SK-N-SH (cell line): ENCODE measurements at regions not wholly inside any gene's neighbourhood (a gene's known extent, or its start where the extent isn't known, plus 50 kb on each side); places are given as distances from the start of the nearest gene placed in this dataset.

Experiments used
- CTCF ChIA-PET: fragments of 300-600, 350-600 bp; formaldehyde crosslinking; extraction: SDS; loops from one replicate; lab custom pipeline; 2021; lab: Yijun Ruan, JAX
- POLR2A ChIA-PET: fragments of 350-600 bp; sonication (Branson Sonifier 250); formaldehyde crosslinking; extraction: SDS; loops from one replicate; lab custom pipeline; 2020; ENCODE audit warnings: antibody characterized with exemption, inconsistent platforms; lab: Yijun Ruan, JAX
- DNase-seq: peaks from one replicate; pipeline ENCODE4 v3.0.0; 2012
- H2AFZ ChIP-seq: fragments of 200-600 bp; sonication (generic); 2 replicates; pipeline ENCODE4 v1.8.1; 2016; ENCODE audit warnings: antibody characterized with exemption, mild to moderate bottlenecking, low read depth
- H3F3A ChIP-seq: fragments of 200-600 bp; sonication (generic); replicated peaks from 2 replicates; pipeline ENCODE3; 2016; ENCODE audit warnings: antibody characterized with exemption, mild to moderate bottlenecking; ENCODE audit not compliant: insufficient read depth
- H3K27ac ChIP-seq, 2 experiments: fragments of 200-500 bp in 1 of 2; fragments of 200-600 bp in 1 of 2; sonication (Bioruptor generic) in 1 of 2; sonication (generic), shearing (Covaris generic) in 1 of 2; 2 replicates each; pipeline versions ENCODE4 v1.5.1 to v1.6.1; 2014 to 2016; ENCODE audit warnings: low read depth in 2 of 2, inconsistent platforms in 1 of 2, low read length in 1 of 2, mild to moderate bottlenecking in 1 of 2, mixed read lengths in 1 of 2
- H3K27me3 ChIP-seq: fragments of 200-600 bp; sonication (generic), shearing (Covaris generic); 2 replicates; pipeline ENCODE4 v1.6.1; 2016; ENCODE audit warnings: mixed run types; ENCODE audit not compliant: insufficient read depth
- H3K36me3 ChIP-seq, 2 experiments: fragments of 200-500 bp in 1 of 2; fragments of 200-600 bp in 1 of 2; sonication (Bioruptor generic) in 1 of 2; sonication (generic) in 1 of 2; replicated peaks in 1 of 2; 2 replicates each; pipeline versions ENCODE3 to v1.5.1; 2014 to 2016; ENCODE audit warnings: low read length in 1 of 2, mild to moderate bottlenecking in 1 of 2; ENCODE audit not compliant: insufficient read depth in 2 of 2, control insufficient read depth in 1 of 2
- H3K4me1 ChIP-seq, 2 experiments: fragments of 200-500 bp in 1 of 2; fragments of 200-600 bp in 1 of 2; sonication (Bioruptor generic) in 1 of 2; sonication (generic), shearing (Covaris generic) in 1 of 2; 2 replicates each; pipeline versions ENCODE4 v1.5.1 to v1.6.1; 2014 to 2016; ENCODE audit warnings: low read depth in 1 of 2, low read length in 1 of 2, mixed run types in 1 of 2; ENCODE audit not compliant: insufficient read depth in 2 of 2, control insufficient read depth in 1 of 2
- H3K4me2 ChIP-seq: fragments of 200-600 bp; sonication (generic), shearing (Covaris generic); 2 replicates; pipeline ENCODE4 v1.6.1; 2017; ENCODE audit warnings: mixed run types
- H3K4me3 ChIP-seq, 2 experiments: fragments of 200-500 bp in 1 of 2; fragments of 200-600 bp in 1 of 2; sonication (Bioruptor generic) in 1 of 2; sonication (generic), shearing (Covaris generic) in 1 of 2; 2 replicates each; pipeline versions ENCODE4 v1.5.1 to v1.8.1; 2014 to 2016; ENCODE audit warnings: low read depth in 2 of 2, inconsistent platforms in 1 of 2, low read length in 1 of 2, mild to moderate bottlenecking in 1 of 2, mixed read lengths in 1 of 2, moderate library complexity in 1 of 2
- H3K79me2 ChIP-seq: fragments of 200-600 bp; sonication (generic); 2 replicates; pipeline ENCODE4 v1.8.1; 2017; ENCODE audit warnings: mild to moderate bottlenecking; ENCODE audit not compliant: insufficient read depth
- H3K9ac ChIP-seq: fragments of 200-600 bp; sonication (generic); 2 replicates; pipeline ENCODE4 v1.6.1; 2017; ENCODE audit warnings: mixed run types
- H3K9me2 ChIP-seq: fragments of 200-600 bp; sonication (generic); 2 replicates; pipeline ENCODE4 v1.6.1; 2017; ENCODE audit warnings: mixed run types
- H3K9me3 ChIP-seq: fragments of 200-600 bp; sonication (generic); 2 replicates; pipeline ENCODE4 v1.6.1; 2017; ENCODE audit warnings: mixed run types, mild to moderate bottlenecking, moderate library complexity
- H4K20me1 ChIP-seq: fragments of 200-600 bp; sonication (generic); 2 replicates; pipeline ENCODE4 v1.6.1; 2017; ENCODE audit warnings: mild to moderate bottlenecking, mixed run types; ENCODE audit not compliant: insufficient read depth
- GABPA ChIP-seq: IDR thresholded peaks from 2 replicates; pipeline ENCODE4 v1.4.0; 2012; ENCODE audit warnings: low read depth, mild to moderate bottlenecking
- GATA2 ChIP-seq: sonication (generic); formaldehyde crosslinking; IDR thresholded peaks from 2 replicates; pipeline ENCODE4 v1.5.0; 2020; ENCODE audit warnings: mild to moderate bottlenecking, missing genetic modification reagents
- IRF3 ChIP-seq: fragments of 150-350 bp; IDR thresholded peaks from 2 replicates; pipeline ENCODE4 v1.6.1; 2016; ENCODE audit warnings: mild to moderate bottlenecking, low read depth, low read length
- MAX ChIP-seq: IDR thresholded peaks from 2 replicates; pipeline ENCODE4 v1.4.0; 2012; ENCODE audit warnings: low read depth
- MXI1 ChIP-seq: IDR thresholded peaks from 2 replicates; pipeline ENCODE4 v1.6.1; 2012; ENCODE audit warnings: mild to moderate bottlenecking, low read depth, low read length, improper control_type of control experiment
- NFIC ChIP-seq: IDR thresholded peaks from 2 replicates; pipeline ENCODE4 v1.4.0; 2012; ENCODE audit warnings: borderline replicate concordance
- POLR2AphosphoS5 ChIP-seq: IDR thresholded peaks from 2 replicates; pipeline ENCODE4 v1.6.1; 2012; ENCODE audit warnings: low read depth, low read length
- RAD21 ChIP-seq: IDR thresholded peaks from 2 replicates; pipeline ENCODE4 v1.6.1; 2012; ENCODE audit warnings: mild to moderate bottlenecking, low read length
- REST ChIP-seq: IDR thresholded peaks from 2 replicates; pipeline ENCODE4 v1.6.1; 2012; ENCODE audit warnings: mild to moderate bottlenecking, low read depth, low read length, moderate library complexity
- RFX5 ChIP-seq: IDR thresholded peaks from 2 replicates; pipeline ENCODE4 v1.6.1; 2012; ENCODE audit warnings: mild to moderate bottlenecking, improper control_type of control experiment, low read length
- RXRA ChIP-seq: IDR thresholded peaks from 2 replicates; pipeline ENCODE4 v1.4.0; 2012; ENCODE audit warnings: low read depth, mild to moderate bottlenecking, borderline replicate concordance
- SIN3A ChIP-seq: IDR thresholded peaks from 2 replicates; pipeline ENCODE4 v1.6.1; 2012; ENCODE audit warnings: low read depth, mild to moderate bottlenecking, low read length, moderate library complexity, borderline replicate concordance
- TEAD4 ChIP-seq: IDR thresholded peaks from 2 replicates; pipeline ENCODE4 v1.4.0; 2012; ENCODE audit warnings: mild to moderate bottlenecking, borderline replicate concordance; ENCODE audit not compliant: insufficient read depth
- ZBTB33 ChIP-seq: IDR thresholded peaks from 2 replicates; pipeline ENCODE4 v1.4.0; 2012; ENCODE audit warnings: low read depth, borderline replicate concordance
- WGBS: methylation state at CpG from one replicate; pipeline ENCODE4 v1.1.6; 2017; ENCODE audit warnings: low lambda C conversion rate; 5-methylcytosine and 5-hydroxymethylcytosine counted together

GRCh38 chr2:177080746-177081284 lies 131.8 kb upstream of the HNRNPA3 start (continued):
- no peak for TF ChIP-seq ZBTB33
- no peak for TF ChIP-seq TEAD4
- no peak for TF ChIP-seq RAD21
- TF ChIP-seq SIN3A, result no peak
- no peak for TF ChIP-seq RFX5

GRCh38 chr2:177084607-177085006 lies 128.0 kb upstream of the HNRNPA3 start:
- no peaks in the 10 kb centered on the region for H3K36me3 ChIP-seq
- no peaks in the 10 kb centered on the region for H4K20me1 ChIP-seq
- no peaks in the 10 kb centered on the region for H3F3A ChIP-seq
- no peak overlapping the region for H3K4me3 ChIP-seq
- TF ChIP-seq REST (no peak), RXRA (no peak), NFIC (no peak), MXI1 (no peak), MAX (no peak), GATA2 (CRISPR knock-in tag) (no peak), ZBTB33 (no peak), TEAD4 (no peak), IRF3 (no peak), GABPA (no peak), POLR2AphosphoS5 (no peak)
- ChIA-PET CTCF (no interaction called here), POLR2A (no interaction called here)
- H3K4me1 ChIP-seq, result no peaks in the 10 kb centered on the region
- no peaks in the 10 kb centered on the region for H3K27me3 ChIP-seq
- no peak overlapping the region for H3K27ac ChIP-seq
- no peak overlapping the region for H3K9ac ChIP-seq
- H3K4me2 ChIP-seq, result no peak overlapping the region
- 23% methylated on average over 4 of the region's 4 CpGs for WGBS
- H2AFZ ChIP-seq, result no peak overlapping the region
- no peak for DNase-seq
- H3K79me2 ChIP-seq, result no peaks in the 10 kb centered on the region
- no peaks in the 10 kb centered on the region for H3K9me2 ChIP-seq
- no peaks in the 10 kb centered on the region for H3K9me3 ChIP-seq
